ENCODE measurements at regions not wholly inside any gene's neighbourhood (a gene's known extent, or its start where the extent isn't known, plus 50 kb on each side); places are given as distances from the start of the nearest gene placed in this dataset.

- Histone ChIP-seq H3K36me3 (no peaks in the 10 kb centered on the region), H3K9me3 (peaks cover 0 to 13% (median 6%) of the 10 kb centered on the region in 12 donors), H3K27me3 (peaks cover 0 to 7% (median 0%) of the 10 kb centered on the region in 9 donors), H3K27ac (no peak overlapping the region), H3K4me1 (no peaks in the 10 kb centered on the region), H3K4me3 (no peak overlapping the region)
- intact Hi-C loops (cut with DNase I) = no loop called here
- TF ChIP-seq CTCF (IDR thresholded peaks at IDR 0.05) (no peak), POLR2A (IDR thresholded peaks at IDR 0.05) (no peak)
- 72 to 86% (median 75%) methylated on average over 3 of the region's 3 CpGs for WGBS, 4 donors
- DNase-seq (no peak), ATAC-seq (no peak)
Observed at GRCh38 chr1:214850432-214851050, 232.0 kb upstream of the KCNK2 start.

GRCh38 chr1:214853340-214853739 is 229.2 kb upstream of the KCNK2 start:
- no peak for TF ChIP-seq POLR2A (IDR thresholded peaks at IDR 0.05)
- no peak for TF ChIP-seq CTCF (IDR thresholded peaks at IDR 0.05)
- intact Hi-C loops (cut with DNase I) = no loop called here
- Histone ChIP-seq H3K9me3 (peaks cover 0 to 13% (median 6%) of the 10 kb centered on the region in 12 donors), H3K27me3 (peaks cover 0 to 7% (median 0%) of the 10 kb centered on the region in 9 donors), H3K4me1 (no peaks in the 10 kb centered on the region), H3K36me3 (no peaks in the 10 kb centered on the region), H3K4me3 (no peak overlapping the region), H3K27ac (no peak overlapping the region)
- no peak for ATAC-seq
- 87 to 91% (median 90%) methylated on average over 4 of the region's 4 CpGs for WGBS, 4 donors
- no peak for DNase-seq

GRCh38 chr1:214854126-214854875 is 228.2 kb upstream of the KCNK2 start:
- DNase-seq (no peak), ATAC-seq (no peak)
- no peaks in the 10 kb centered on the region for H3K4me1 ChIP-seq
- H3K27me3 ChIP-seq = peaks cover 0 to 7% (median 0%) of the 10 kb centered on the region in 9 donors
- H3K27ac ChIP-seq = no peak overlapping the region
- intact Hi-C loops (cut with DNase I) = no loop called here
- TF ChIP-seq CTCF (IDR thresholded peaks at IDR 0.05) (no peak), POLR2A (IDR thresholded peaks at IDR 0.05) (no peak)
- WGBS, 4 donors = 82 to 92% (median 90%) methylated on average over 1 of the region's 1 CpG
- H3K9me3 ChIP-seq = peaks cover 0 to 12% (median 6%) of the 10 kb centered on the region in 12 donors
- H3K36me3 ChIP-seq = no peaks in the 10 kb centered on the region
- H3K4me3 ChIP-seq = no peak overlapping the region

GRCh38 chr1:214856843-214857242 is 225.7 kb upstream of the KCNK2 start:
- Histone ChIP-seq H3K36me3 (no peaks in the 10 kb centered on the region), H3K9me3 (no peaks in the 10 kb centered on the region), H3K4me1 (no peaks in the 10 kb centered on the region), H3K4me3 (no peak overlapping the region), H3K27ac (no peak overlapping the region), H3K27me3 (peaks cover 0 to 7% (median 0%) of the 10 kb centered on the region in 9 donors)
- no peak for DNase-seq
- TF ChIP-seq POLR2A (IDR thresholded peaks at IDR 0.05) = no peak
- no peak for TF ChIP-seq CTCF (IDR thresholded peaks at IDR 0.05)
- intact Hi-C loops (cut with DNase I) = no loop called here
- ATAC-seq = no peak

Data from heart left ventricle (tissue), 16 donors.